A549 (cell line): ENCODE measurements at regions not wholly inside any gene's neighbourhood (a gene's known extent, or its start where the extent isn't known, plus 50 kb on each side); places are given as distances from the start of the nearest gene placed in this dataset.

Experiments used
- ATAC-seq, 2 experiments: fragments of 200-7000 bp in 1 of 2; fragments of >200 bp in 1 of 2; cut with Nextera tagmentation in 1 of 2; cut with Tn5 transposase in 1 of 2; 3 replicates each; pipeline versions ENCODE4 v1.8.0 to v1.9.1; 2018 to 2020; ENCODE audit warnings: mild to moderate bottlenecking in 1 of 2, moderate library complexity in 1 of 2
- CTCF ChIA-PET: fragments of 300-600 bp; sonication (Branson Sonifier 250); formaldehyde crosslinking; extraction: SDS; loops from one replicate; lab custom pipeline; 2021; ENCODE audit warnings: antibody characterized with exemption, inconsistent platforms; lab: Yijun Ruan, JAX
- POLR2A ChIA-PET: fragments of 350-600 bp; formaldehyde crosslinking; extraction: SDS; loops from one replicate; lab custom pipeline; 2021; ENCODE audit warnings: antibody characterized with exemption, inconsistent platforms; lab: Yijun Ruan, JAX
- DNase-seq, 2 experiments: peaks; one replicate each; pipeline versions ENCODE4 v3.0.0 to v3.0.0-alpha.2; 2011 to 2016; ENCODE audit warnings: low read depth in 1 of 2, low spot score in 1 of 2
- FAIRE-seq: peaks from 2 replicates; lab custom pipeline; 2011; peaks lifted over from hg19 to GRCh38; lab: Jason Lieb, UNC
- H3K27ac ChIP-seq, 2 experiments: fragments of >200 bp; sonication (Bioruptor Twin); formaldehyde crosslinking; 3 replicates each; pipeline ENCODE4 v1.5.1; 2016 to 2017
- H3K4me1 ChIP-seq: fragments of >200 bp; sonication (Bioruptor Twin); formaldehyde crosslinking; 3 replicates; pipeline ENCODE4 v1.6.1; 2016
- H3K4me2 ChIP-seq: fragments of >200 bp; sonication (Bioruptor Twin); formaldehyde crosslinking; 3 replicates; pipeline ENCODE4 v1.6.1; 2016
- H3K4me3 ChIP-seq: fragments of >200 bp; sonication (Bioruptor Twin); formaldehyde crosslinking; 3 replicates; pipeline ENCODE4 v1.5.1; 2016
- H3K9me3 ChIP-seq: fragments of >200 bp; sonication (Bioruptor Twin); formaldehyde crosslinking; 3 replicates; pipeline ENCODE4 v1.6.1; 2016
- CBX8 ChIP-seq: fragments of 200-600 bp; sonication (generic); IDR thresholded peaks from 2 replicates; pipeline ENCODE4 v1.6.1; 2016
- EHMT2 ChIP-seq: fragments of 200-600 bp; sonication (generic); IDR thresholded peaks from 2 replicates; pipeline ENCODE4 v1.6.1; 2016; ENCODE audit warnings: antibody characterized with exemption, low read depth, mild to moderate bottlenecking, moderate library complexity
- EP300 ChIP-seq, 2 experiments: fragments of >200 bp; sonication (Bioruptor Twin); formaldehyde crosslinking; IDR thresholded peaks; 2 replicates in 1 of 2; 3 replicates in 1 of 2; pipeline ENCODE4 v1.6.1; 2016 to 2017
- ESRRA ChIP-seq: fragments of 150-350 bp; IDR thresholded peaks from 2 replicates; pipeline ENCODE4 v1.6.1; 2014; ENCODE audit warnings: mild to moderate bottlenecking, low read length, borderline replicate concordance
- GATA3 ChIP-seq: IDR thresholded peaks from 2 replicates; pipeline ENCODE4 v1.6.1; 2012; ENCODE audit warnings: borderline replicate concordance
- MAFK ChIP-seq: fragments of 450-650 bp; IDR thresholded peaks from 2 replicates; pipeline ENCODE4 v1.6.1; 2014; ENCODE audit not compliant: partially characterized antibody
- MYC ChIP-seq: IDR thresholded peaks from 2 replicates; pipeline ENCODE4 v1.6.1; 2012; ENCODE audit warnings: mild to moderate bottlenecking, inconsistent platforms, low read length, improper control_type of control experiment, borderline replicate concordance
- NFE2L2 ChIP-seq: fragments of 150-350 bp; conservative IDR thresholded peaks from 2 replicates; pipeline ENCODE4 v1.6.1; 2014; ENCODE audit warnings: low read length
- PHF8 ChIP-seq: fragments of 200-600 bp; sonication (generic); IDR thresholded peaks from 2 replicates; pipeline ENCODE4 v1.6.1; 2016; ENCODE audit warnings: low read depth, mild to moderate bottlenecking, antibody characterized with exemption, moderate library complexity, borderline replicate concordance
- POLR2A ChIP-seq: IDR thresholded peaks from 2 replicates; pipeline ENCODE4 v1.6.1; 2012; ENCODE audit warnings: mild to moderate bottlenecking, low read length
- RFX5 ChIP-seq: fragments of 450-650 bp; IDR thresholded peaks from 2 replicates; pipeline ENCODE4 v1.7.1; 2014; ENCODE audit warnings: antibody characterized with exemption, mild to moderate bottlenecking, moderate library complexity
- RNF2 ChIP-seq: fragments of 200-600 bp; sonication (generic); IDR thresholded peaks from 2 replicates; pipeline ENCODE4 v1.6.1; 2016; ENCODE audit warnings: low read depth, mild to moderate bottlenecking, antibody characterized with exemption, moderate library complexity, borderline replicate concordance
- SREBF2 ChIP-seq: fragments of 450-650 bp; IDR thresholded peaks from 2 replicates; pipeline ENCODE4 v1.6.1; 2014; ENCODE audit warnings: mild to moderate bottlenecking, moderate library complexity
- USF2 ChIP-seq: fragments of 450-650 bp; IDR thresholded peaks from 2 replicates; pipeline ENCODE4 v1.6.1; 2014; ENCODE audit warnings: antibody characterized with exemption
- ZC3H11A ChIP-seq: fragments of 450-650 bp; IDR thresholded peaks from 2 replicates; pipeline ENCODE4 v1.6.1; 2014; ENCODE audit warnings: antibody characterized with exemption, mild to moderate bottlenecking
- WGBS: methylation state at CpG from one replicate; pipeline ENCODE4 v1.1.6; 2017; ENCODE audit errors: missing lambda C conversion rate; 5-methylcytosine and 5-hydroxymethylcytosine counted together
- TF ChIP-seq, protein P1 (sequence below): fragments of 150-350 bp; IDR thresholded peaks from 2 replicates; pipeline ENCODE4 v1.6.1; 2014; ENCODE audit warnings: low read depth, mild to moderate bottlenecking, low read length
- TF ChIP-seq, protein P2 (sequence below): IDR thresholded peaks from 2 replicates; pipeline ENCODE4 v1.6.1; 2012
- TF ChIP-seq, protein P3 (sequence below): fragments of 250-450 bp; sonication (Bioruptor Pico); IDR thresholded peaks from 2 replicates; pipeline ENCODE4 v1.5.0; 2020; ENCODE audit warnings: low read depth, mild to moderate bottlenecking, moderate library complexity
- TF ChIP-seq, protein P4 (sequence below): fragments of >200 bp; sonication (Bioruptor Twin); formaldehyde crosslinking; IDR thresholded peaks from 2 replicates; pipeline ENCODE4 v1.6.1; 2016
- TF ChIP-seq, protein P5 (sequence below): fragments of >200 bp; sonication (Bioruptor Twin); formaldehyde crosslinking; IDR thresholded peaks from 3 replicates; pipeline ENCODE4 v1.6.1; 2016

DNA sequence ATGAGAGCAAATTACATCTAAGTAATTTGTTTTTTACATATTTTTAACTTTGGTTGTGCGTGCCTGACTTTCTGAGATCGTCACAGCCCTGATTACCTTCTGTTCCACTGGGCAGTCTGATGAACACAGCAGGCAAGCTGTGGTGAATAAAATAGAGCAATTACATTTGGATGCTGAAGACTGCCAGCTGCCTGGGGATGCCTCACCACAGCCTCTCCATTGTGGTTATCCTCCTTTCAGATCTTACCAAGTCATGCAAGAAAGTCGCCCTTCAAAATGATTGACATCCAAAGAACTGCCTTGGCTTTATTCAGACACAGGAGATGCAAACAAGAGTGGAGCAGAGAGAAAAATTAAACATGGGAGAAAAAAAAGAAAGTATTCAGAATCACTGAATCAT, 456.6 kb upstream of the TMPO start (continued):
- TF ChIP-seq, protein P1, sequence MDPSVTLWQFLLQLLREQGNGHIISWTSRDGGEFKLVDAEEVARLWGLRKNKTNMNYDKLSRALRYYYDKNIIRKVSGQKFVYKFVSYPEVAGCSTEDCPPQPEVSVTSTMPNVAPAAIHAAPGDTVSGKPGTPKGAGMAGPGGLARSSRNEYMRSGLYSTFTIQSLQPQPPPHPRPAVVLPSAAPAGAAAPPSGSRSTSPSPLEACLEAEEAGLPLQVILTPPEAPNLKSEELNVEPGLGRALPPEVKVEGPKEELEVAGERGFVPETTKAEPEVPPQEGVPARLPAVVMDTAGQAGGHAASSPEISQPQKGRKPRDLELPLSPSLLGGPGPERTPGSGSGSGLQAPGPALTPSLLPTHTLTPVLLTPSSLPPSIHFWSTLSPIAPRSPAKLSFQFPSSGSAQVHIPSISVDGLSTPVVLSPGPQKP: no peak
- no peak for TF ChIP-seq POLR2A
- TF ChIP-seq EP300 (IDR thresholded peaks at IDR 0.05): no peak
- no peak for TF ChIP-seq ESRRA
- TF ChIP-seq, protein P2, sequence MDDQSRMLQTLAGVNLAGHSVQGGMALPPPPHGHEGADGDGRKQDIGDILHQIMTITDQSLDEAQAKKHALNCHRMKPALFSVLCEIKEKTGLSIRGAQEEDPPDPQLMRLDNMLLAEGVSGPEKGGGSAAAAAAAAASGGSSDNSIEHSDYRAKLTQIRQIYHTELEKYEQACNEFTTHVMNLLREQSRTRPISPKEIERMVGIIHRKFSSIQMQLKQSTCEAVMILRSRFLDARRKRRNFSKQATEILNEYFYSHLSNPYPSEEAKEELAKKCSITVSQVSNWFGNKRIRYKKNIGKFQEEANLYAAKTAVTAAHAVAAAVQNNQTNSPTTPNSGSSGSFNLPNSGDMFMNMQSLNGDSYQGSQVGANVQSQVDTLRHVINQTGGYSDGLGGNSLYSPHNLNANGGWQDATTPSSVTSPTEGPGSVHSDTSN: no peak
- no peak for TF ChIP-seq MAFK
- TF ChIP-seq GATA3: no peak
- TF ChIP-seq RNF2: no peak

DNA sequence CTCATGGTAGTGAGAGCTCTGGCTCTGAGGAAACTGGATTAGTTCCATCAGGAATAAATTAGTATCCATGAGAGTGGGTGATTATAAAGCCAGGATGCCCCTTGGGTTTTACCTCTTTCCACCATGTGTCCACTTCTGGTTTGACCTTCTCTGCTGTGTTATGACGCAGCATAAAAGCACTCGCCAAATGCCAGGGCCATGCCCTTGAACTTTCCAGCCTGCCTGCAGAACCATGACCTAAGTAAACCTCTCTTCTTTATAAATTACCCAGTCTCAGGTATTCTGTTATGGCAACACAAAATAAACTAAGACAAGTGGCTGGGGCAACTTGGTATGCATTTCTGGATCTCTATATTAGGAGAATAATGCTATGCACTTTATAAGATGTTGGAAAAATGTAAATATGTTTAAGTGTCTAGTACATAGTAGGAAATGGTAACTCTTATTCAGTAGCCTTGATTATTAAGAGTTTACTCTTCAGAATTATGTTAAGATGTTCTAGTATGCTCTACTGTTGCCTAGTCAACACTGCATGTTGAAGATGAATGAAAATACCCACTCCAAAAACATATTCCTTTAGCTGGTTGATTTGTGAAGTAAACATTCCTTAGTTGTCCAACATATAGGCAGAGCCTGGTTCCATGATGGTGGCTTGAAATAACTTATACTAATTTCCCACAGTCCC, 455.6 kb upstream of the TMPO start:
- no peak overlapping the region for H3K4me2 ChIP-seq
- no peak overlapping the region for H3K4me3 ChIP-seq
- FAIRE-seq (no peak), DNase-seq (no peak), ATAC-seq (no peak)
- TF ChIP-seq CBX8: no peak
- no peak for TF ChIP-seq MYC
- TF ChIP-seq EHMT2: no peak
- CTCF ChIA-PET: no interaction called here
- H3K9me3 ChIP-seq: no peaks in the 10 kb centered on the region
- H3K4me1 ChIP-seq: no peaks in the 10 kb centered on the region
- no peak overlapping the region for H3K27ac ChIP-seq
- POLR2A ChIA-PET: no interaction called here
- 13% methylated on average over 2 of the region's 2 CpGs for WGBS

GRCh38 chr12:98060411-98060810, 455.0 kb upstream of the TMPO start:
- FAIRE-seq (no peak), ATAC-seq (no peak), DNase-seq (no peak)
- CTCF ChIA-PET: no interaction called here
- WGBS: 0% methylated on average over 1 of the region's 1 CpG
- Histone ChIP-seq H3K9me3 (no peaks in the 10 kb centered on the region), H3K4me2 (no peak overlapping the region), H3K4me3 (no peak overlapping the region), H3K27ac (no peak overlapping the region), H3K4me1 (no peaks in the 10 kb centered on the region)
- POLR2A ChIA-PET: no interaction called here
- TF ChIP-seq, protein P3, sequence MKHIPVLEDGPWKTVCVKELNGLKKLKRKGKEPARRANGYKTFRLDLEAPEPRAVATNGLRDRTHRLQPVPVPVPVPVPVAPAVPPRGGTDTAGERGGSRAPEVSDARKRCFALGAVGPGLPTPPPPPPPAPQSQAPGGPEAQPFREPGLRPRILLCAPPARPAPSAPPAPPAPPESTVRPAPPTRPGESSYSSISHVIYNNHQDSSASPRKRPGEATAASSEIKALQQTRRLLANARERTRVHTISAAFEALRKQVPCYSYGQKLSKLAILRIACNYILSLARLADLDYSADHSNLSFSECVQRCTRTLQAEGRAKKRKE (CRISPR knock-in tag): no peak

- no peak for DNase-seq
- TF ChIP-seq, protein P4, sequence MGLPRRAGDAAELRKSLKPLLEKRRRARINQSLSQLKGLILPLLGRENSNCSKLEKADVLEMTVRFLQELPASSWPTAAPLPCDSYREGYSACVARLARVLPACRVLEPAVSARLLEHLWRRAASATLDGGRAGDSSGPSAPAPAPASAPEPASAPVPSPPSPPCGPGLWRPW: no peak
- TF ChIP-seq, protein P1: no peak
- no peak for TF ChIP-seq USF2
- no peak for TF ChIP-seq RFX5
- no peak for TF ChIP-seq ZC3H11A
- TF ChIP-seq, protein P5, sequence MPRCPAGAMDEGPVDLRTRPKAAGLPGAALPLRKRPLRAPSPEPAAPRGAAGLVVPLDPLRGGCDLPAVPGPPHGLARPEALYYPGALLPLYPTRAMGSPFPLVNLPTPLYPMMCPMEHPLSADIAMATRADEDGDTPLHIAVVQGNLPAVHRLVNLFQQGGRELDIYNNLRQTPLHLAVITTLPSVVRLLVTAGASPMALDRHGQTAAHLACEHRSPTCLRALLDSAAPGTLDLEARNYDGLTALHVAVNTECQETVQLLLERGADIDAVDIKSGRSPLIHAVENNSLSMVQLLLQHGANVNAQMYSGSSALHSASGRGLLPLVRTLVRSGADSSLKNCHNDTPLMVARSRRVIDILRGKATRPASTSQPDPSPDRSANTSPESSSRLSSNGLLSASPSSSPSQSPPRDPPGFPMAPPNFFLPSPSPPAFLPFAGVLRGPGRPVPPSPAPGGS: no peak
- no peak for TF ChIP-seq NFE2L2
- TF ChIP-seq SREBF2: no peak
- no peak for TF ChIP-seq MYC
- TF ChIP-seq, protein P2: no peak
- no peak for TF ChIP-seq PHF8
- Histone ChIP-seq H3K4me3 (no peak overlapping the region), H3K9me3 (no peaks in the 10 kb centered on the region), H3K4me1 (no peaks in the 10 kb centered on the region), H3K4me2 (no peak overlapping the region), H3K27ac (no peak overlapping the region)
- ChIA-PET POLR2A (no interaction called here), CTCF (no interaction called here)
- WGBS: 14% methylated on average over 11 of the region's 11 CpGs
- ATAC-seq: no peak
- FAIRE-seq: no peak
These were observed 452.7 kb upstream of the TMPO start for GRCh38 chr12:98062464-98063245.
